IMR-90 (cell line): ENCODE measurements at regions not wholly inside any gene's neighbourhood (a gene's known extent, or its start where the extent isn't known, plus 50 kb on each side); places are given as distances from the start of the nearest gene placed in this dataset.

Experiments used
- ATAC-seq: fragments of 200-7000 bp; cut with Tn5 transposase; 2 replicates; pipeline ENCODE4 v1.9.1; 2020; ENCODE audit warnings: low read depth, mild to moderate bottlenecking, moderate library complexity
- BruUV-seq: library from RNA; stranded (reverse); fragments of 400-500 nt; replicated peaks from 2 replicates; lab custom pipeline; 2021; lab: Mats Ljungman, UMichigan
- CTCF ChIA-PET: fragments of 300-600 bp; formaldehyde crosslinking; extraction: SDS; loops from one replicate; lab custom pipeline; 2021; ENCODE audit warnings: antibody characterized with exemption; lab: Yijun Ruan, JAX
- POLR2A ChIA-PET: fragments of 300-600 bp; sonication (Branson Sonifier 250); formaldehyde crosslinking; loops from one replicate; lab custom pipeline; 2022; ENCODE audit warnings: antibody characterized with exemption; ENCODE audit not compliant: unreplicated experiment; lab: Charles Lee
- DNase-seq: peaks from one replicate; pipeline ENCODE4 v3.0.0; 2013
- H2AFZ ChIP-seq: replicated peaks from 2 replicates; pipeline ENCODE3; 2013; ENCODE audit warnings: low read length, mild to moderate bottlenecking; ENCODE audit not compliant: poor library complexity
- H2AK5ac ChIP-seq: 2 replicates; pipeline ENCODE4 v1.6.1; 2013; ENCODE audit warnings: low read depth, low read length, inconsistent platforms
- H2AK9ac ChIP-seq: replicated peaks from 2 replicates; pipeline ENCODE3; 2013; ENCODE audit warnings: mild to moderate bottlenecking, low read depth, low read length, moderate library complexity; ENCODE audit not compliant: poor library complexity
- H2BK120ac ChIP-seq: 2 replicates; pipeline ENCODE4 v1.6.1; 2013; ENCODE audit warnings: low read depth, low read length, inconsistent platforms
- H2BK15ac ChIP-seq: 3 replicates; pipeline ENCODE4 v1.6.1; 2013; ENCODE audit warnings: low read depth, low read length, inconsistent platforms
- H2BK20ac ChIP-seq: 2 replicates; pipeline ENCODE4 v1.6.1; 2013; ENCODE audit warnings: low read depth, mild to moderate bottlenecking, inconsistent platforms, low read length, moderate library complexity
- H2BK5ac ChIP-seq: 2 replicates; pipeline ENCODE4 v1.6.1; 2013; ENCODE audit warnings: mild to moderate bottlenecking, low read depth, low read length, inconsistent platforms; ENCODE audit not compliant: poor library complexity, severe bottlenecking
- H3K14ac ChIP-seq: replicated peaks from 2 replicates; pipeline ENCODE4 v1.6.1; 2013; ENCODE audit warnings: low read depth, low read length, inconsistent platforms
- H3K18ac ChIP-seq: 2 replicates; pipeline ENCODE4 v1.6.1; 2013; ENCODE audit warnings: low read depth, low read length, control low read depth
- H3K23ac ChIP-seq: 2 replicates; pipeline ENCODE4 v1.6.1; 2013; ENCODE audit warnings: low read depth, low read length, inconsistent platforms
- H3K27ac ChIP-seq: 2 replicates; pipeline ENCODE4 v1.5.1; 2013; ENCODE audit warnings: mild to moderate bottlenecking, control low read depth, low read length; ENCODE audit not compliant: insufficient read depth
- H3K27me3 ChIP-seq: 2 replicates; pipeline ENCODE4 v1.6.1; 2013; ENCODE audit warnings: low read length; ENCODE audit not compliant: control insufficient read depth, insufficient read depth
- H3K36me3 ChIP-seq: 2 replicates; pipeline ENCODE4 v1.6.1; 2013; ENCODE audit warnings: low read length, mixed read lengths; ENCODE audit not compliant: control insufficient read depth, insufficient read depth
- H3K4ac ChIP-seq: 2 replicates; pipeline ENCODE4 v1.6.1; 2013; ENCODE audit warnings: low read depth, low read length, inconsistent platforms
- H3K4me1 ChIP-seq: 2 replicates; pipeline ENCODE4 v1.6.1; 2013; ENCODE audit warnings: low read length, mixed read lengths; ENCODE audit not compliant: control insufficient read depth, insufficient read depth
- H3K4me2 ChIP-seq: 2 replicates; pipeline ENCODE4 v1.6.1; 2013; ENCODE audit warnings: low read depth, mild to moderate bottlenecking, control low read depth, low read length, moderate library complexity
- H3K4me3 ChIP-seq: 2 replicates; pipeline ENCODE4 v1.5.1; 2013; ENCODE audit warnings: low read depth, mild to moderate bottlenecking, control low read depth, low read length, moderate library complexity; ENCODE audit not compliant: insufficient read depth
- H3K56ac ChIP-seq: 2 replicates; pipeline ENCODE4 v1.6.1; 2013; ENCODE audit warnings: low read length, inconsistent platforms; ENCODE audit not compliant: insufficient read depth; ENCODE audit errors: extremely low read depth
- H3K79me1 ChIP-seq, 2 experiments: 2 replicates each; pipeline ENCODE4 v1.6.1; 2013; ENCODE audit warnings: low read length in 2 of 2, inconsistent platforms in 1 of 2, low read depth in 1 of 2
- H3K9ac ChIP-seq: 2 replicates; pipeline ENCODE4 v1.6.1; 2013; ENCODE audit warnings: low read depth, low read length, control low read depth
- H3K9me1 ChIP-seq: 2 replicates; pipeline ENCODE4 v1.6.1; 2013; ENCODE audit warnings: low read length, inconsistent platforms; ENCODE audit not compliant: insufficient read depth
- H3K9me3 ChIP-seq: 2 replicates; pipeline ENCODE4 v1.6.1; 2013; ENCODE audit warnings: low read length; ENCODE audit not compliant: control insufficient read depth, insufficient read depth
- H4K20me1 ChIP-seq: 2 replicates; pipeline ENCODE4 v1.6.1; 2013; ENCODE audit warnings: low read length, inconsistent platforms; ENCODE audit not compliant: insufficient read depth
- H4K5ac ChIP-seq: 2 replicates; pipeline ENCODE4 v1.6.1; 2013; ENCODE audit warnings: mild to moderate bottlenecking, low read depth, low read length, control low read depth
- H4K8ac ChIP-seq, 2 experiments: 2 replicates each; pipeline ENCODE4 v1.6.1; 2013; ENCODE audit warnings: low read depth in 2 of 2, low read length in 2 of 2, control low read depth in 1 of 2, inconsistent platforms in 1 of 2
- H4K91ac ChIP-seq: 2 replicates; pipeline ENCODE4 v1.6.1; 2013; ENCODE audit warnings: low read depth, low read length, inconsistent platforms; ENCODE audit not compliant: insufficient read depth
- BHLHE40 ChIP-seq: fragments of 150-350 bp; IDR thresholded peaks from 2 replicates; pipeline ENCODE4 v1.6.1; 2016; ENCODE audit warnings: mild to moderate bottlenecking, low read depth, low read length
- CEBPB ChIP-seq: IDR thresholded peaks from 2 replicates; pipeline ENCODE4 v1.6.1; 2012; ENCODE audit warnings: low read depth, low read length, improper control_type of control experiment
- CHD1 ChIP-seq: IDR thresholded peaks from 2 replicates; pipeline ENCODE4 v1.6.1; 2012; ENCODE audit warnings: low read depth, low read length, improper control_type of control experiment
- ELK1 ChIP-seq: fragments of 150-350 bp; IDR thresholded peaks from 2 replicates; pipeline ENCODE4 v1.6.1; 2016; ENCODE audit warnings: low read depth, mild to moderate bottlenecking, low read length, moderate library complexity, borderline replicate concordance
- FOS ChIP-seq: fragments of 150-350 bp; IDR thresholded peaks from 2 replicates; pipeline ENCODE4 v1.6.1; 2016; ENCODE audit warnings: low read depth, low read length
- MAFK ChIP-seq: IDR thresholded peaks from 2 replicates; pipeline ENCODE4 v1.6.1; 2012; ENCODE audit warnings: low read depth, low read length, improper control_type of control experiment
- MAZ ChIP-seq: IDR thresholded peaks from 2 replicates; pipeline ENCODE4 v1.6.1; 2012; ENCODE audit warnings: low read depth, mild to moderate bottlenecking, low read length, improper control_type of control experiment, moderate library complexity, borderline replicate concordance
- MXI1 ChIP-seq: IDR thresholded peaks from 2 replicates; pipeline ENCODE4 v1.6.1; 2012; ENCODE audit warnings: low read depth, mild to moderate bottlenecking, low read length, moderate library complexity, borderline replicate concordance
- NFE2L2 ChIP-seq: fragments of 150-350 bp; IDR thresholded peaks from 2 replicates; pipeline ENCODE4 v1.6.1; 2016; ENCODE audit warnings: low read depth, mild to moderate bottlenecking, low read length
- POLR2A ChIP-seq: IDR thresholded peaks from 2 replicates; pipeline ENCODE4 v1.6.1; 2012; ENCODE audit warnings: mild to moderate bottlenecking, low read depth, low read length
- RAD21 ChIP-seq: IDR thresholded peaks from 2 replicates; pipeline ENCODE4 v1.6.1; 2012; ENCODE audit warnings: low read length, improper control_type of control experiment
- RCOR1 ChIP-seq: IDR thresholded peaks from 2 replicates; pipeline ENCODE4 v1.6.1; 2012; ENCODE audit warnings: mild to moderate bottlenecking, low read length, improper control_type of control experiment; ENCODE audit not compliant: insufficient replicate concordance
- RFX5 ChIP-seq: IDR thresholded peaks from 2 replicates; pipeline ENCODE4 v1.8.0; 2012; ENCODE audit warnings: low read depth, mild to moderate bottlenecking, low read length, moderate library complexity
- SMC3 ChIP-seq: fragments of 150-350 bp; IDR thresholded peaks from 2 replicates; pipeline ENCODE4 v1.6.1; 2016; ENCODE audit warnings: low read depth, mild to moderate bottlenecking, antibody characterized with exemption, low read length, moderate library complexity
- USF2 ChIP-seq: fragments of 150-350 bp; IDR thresholded peaks from 2 replicates; pipeline ENCODE4 v1.6.1; 2017; ENCODE audit warnings: mild to moderate bottlenecking, antibody characterized with exemption, low read length, low read depth
- WGBS, 2 experiments: methylation state at CpG; one replicate each; pipeline versions ENCODE4 v1.1.5 to v1.1.7; 2013; ENCODE audit warnings: missing lambda C conversion rate in 2 of 2; ENCODE audit not compliant: insufficient read length in 1 of 2; ENCODE audit errors: extremely low coverage in 2 of 2; 5-methylcytosine and 5-hydroxymethylcytosine counted together
- dilution Hi-C: fragments of 300-500 bp; cut with HindIII; formaldehyde crosslinking; loops from one replicate; pipeline ENCODE4 v1.14.3; 2018; ENCODE audit warnings: low sequenced_read_pairs; ENCODE audit not compliant: unreplicated experiment
- in situ Hi-C: fragments of 300-500 bp; cut with MboI; formaldehyde crosslinking; loops from 3 replicates; pipeline ENCODE4 v1.14.3; 2019; ENCODE audit warnings: low sequenced_read_pairs, inconsistent platforms, mixed read lengths
- intact Hi-C: fragments of 100-400 bp; cut with micrococcal nuclease; formaldehyde crosslinking; loops from 2 replicates; pipeline ENCODE4 v1.10.0; 2022

DNA sequence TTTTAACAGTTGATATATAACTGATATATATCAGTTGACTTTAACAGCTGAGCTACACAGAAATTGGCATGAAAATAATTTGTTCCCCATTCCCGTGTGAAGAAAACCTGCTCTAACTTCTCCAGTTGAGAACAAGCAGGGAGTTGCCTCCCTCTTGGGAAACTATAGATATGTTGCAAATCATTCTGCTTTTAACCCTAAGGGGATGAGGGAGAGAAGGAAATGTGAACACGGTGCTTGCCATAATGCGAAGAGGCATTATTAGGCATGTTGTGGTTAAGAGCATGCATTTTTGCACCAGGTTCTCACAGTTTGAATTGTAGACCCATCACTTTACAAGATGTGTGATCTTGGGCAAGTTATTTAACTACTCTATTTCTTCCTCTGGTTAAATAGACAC lies 453.7 kb downstream of the TENT5A start:
- Histone ChIP-seq H3K4me1 (no peaks in the 10 kb centered on the region), H3K79me1 (no peaks in the 10 kb centered on the region), H2BK20ac (no peak overlapping the region), H3K4me2 (no peak overlapping the region), H4K91ac (no peak overlapping the region), H3K27me3 (no peaks in the 10 kb centered on the region), H3K9me3 (no peaks in the 10 kb centered on the region), H4K5ac (no peak overlapping the region), H2BK120ac (no peak overlapping the region), H4K20me1 (no peaks in the 10 kb centered on the region), H3K4ac (no peak overlapping the region), H3K9me1 (no peaks in the 10 kb centered on the region), H2BK15ac (no peak overlapping the region), H3K18ac (no peak overlapping the region), H2AK5ac (no peak overlapping the region), H3K36me3 (no peaks in the 10 kb centered on the region), H2AFZ (no peak overlapping the region), H4K8ac (no peak overlapping the region), H3K9ac (no peak overlapping the region), H3K27ac (no peak overlapping the region), H2BK5ac (no peak overlapping the region), H3K14ac (no peak overlapping the region), H3K4me3 (no peak overlapping the region), H3K56ac (no peak overlapping the region), H2AK9ac (no peak overlapping the region), H3K23ac (no peak overlapping the region)
- BruUV-seq, result no TSS peak
- ChIA-PET POLR2A (no interaction called here), CTCF (no interaction called here)
- intact Hi-C loops (no loop called here), in situ Hi-C loops (no loop called here), dilution Hi-C loops (no loop called here)
- WGBS, 2 experiments, result no CpG with 5 or more reads among the region's 3 CpGs
- TF ChIP-seq SMC3 (no peak), MXI1 (no peak), USF2 (no peak), NFE2L2 (no peak), BHLHE40 (no peak), CHD1 (no peak), POLR2A (no peak), RFX5 (no peak), MAZ (no peak), RCOR1 (no peak), FOS (no peak), MAFK (no peak), ELK1 (no peak), CEBPB (no peak), RAD21 (no peak)
- ATAC-seq, result no peak
- DNase-seq, result no peak
